ENCODE measurements at regions not wholly inside any gene's neighbourhood (a gene's known extent, or its start where the extent isn't known, plus 50 kb on each side); places are given as distances from the start of the nearest gene placed in this dataset.
"Not testable (repeated sequence)": the region's sequence is repeated elsewhere in the genome, so short reads cannot be mapped to it uniquely, and the experiment has no call there.

- DNase-seq = no peak
Measured at GRCh38 chr2:155502766-155503165, 804.3 kb downstream of the KCNJ3 start.

GRCh38 chr2:155498106-155498505 lies 799.6 kb downstream of the KCNJ3 start:
- no peak for DNase-seq

GRCh38 chr2:155494744-155495143 lies 796.2 kb downstream of the KCNJ3 start:
- no peak for DNase-seq

- DNase-seq = no peak
Measured at GRCh38 chr2:155485141-155485842, 786.8 kb downstream of the KCNJ3 start.

DNA sequence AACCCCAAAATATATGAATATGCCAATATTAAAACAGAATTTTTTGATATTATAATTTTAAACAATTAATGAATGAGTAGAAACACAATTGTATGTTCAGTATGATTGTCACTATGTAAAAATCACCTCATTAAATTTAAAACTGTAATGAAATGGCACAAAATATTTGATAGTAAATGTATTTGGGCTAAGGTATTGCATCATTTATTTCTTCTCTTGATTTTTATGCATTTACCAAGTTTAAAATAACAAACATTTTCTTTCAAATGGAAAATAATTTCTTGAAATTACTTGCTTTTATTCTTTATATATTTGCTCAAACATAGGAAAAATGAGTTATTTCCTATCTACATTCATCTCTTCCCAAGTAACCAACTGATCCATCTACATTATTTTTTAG lies 782.6 kb downstream of the KCNJ3 start:
- no peak for DNase-seq

DNA sequence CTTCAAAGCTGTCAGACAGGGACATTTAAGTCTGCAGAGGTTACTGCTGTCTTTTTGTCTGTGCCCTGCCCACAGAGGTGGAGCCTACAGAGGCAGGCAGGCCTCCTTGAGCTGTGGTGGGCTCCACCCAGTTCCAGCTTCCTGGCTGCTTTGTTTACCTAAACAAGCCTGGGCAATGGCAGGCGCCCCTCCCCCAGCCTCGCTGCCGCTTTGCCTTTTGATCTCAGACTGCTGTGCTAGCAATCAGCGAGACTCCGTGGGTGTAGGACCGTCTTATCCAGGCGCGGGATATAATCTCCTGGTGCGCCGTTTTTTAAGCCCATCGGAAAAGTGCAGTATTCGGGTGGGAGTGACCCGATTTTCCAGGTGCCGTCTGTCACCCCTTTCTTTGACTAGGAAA lies 773.5 kb downstream of the KCNJ3 start:
- not testable (repeated sequence) for DNase-seq

GRCh38 chr2:155456222-155456621 lies 757.7 kb downstream of the KCNJ3 start:
- DNase-seq = no peak

- DNase-seq = no peak
Measured at GRCh38 chr2:155442755-155443372, 744.4 kb downstream of the KCNJ3 start.

DNA sequence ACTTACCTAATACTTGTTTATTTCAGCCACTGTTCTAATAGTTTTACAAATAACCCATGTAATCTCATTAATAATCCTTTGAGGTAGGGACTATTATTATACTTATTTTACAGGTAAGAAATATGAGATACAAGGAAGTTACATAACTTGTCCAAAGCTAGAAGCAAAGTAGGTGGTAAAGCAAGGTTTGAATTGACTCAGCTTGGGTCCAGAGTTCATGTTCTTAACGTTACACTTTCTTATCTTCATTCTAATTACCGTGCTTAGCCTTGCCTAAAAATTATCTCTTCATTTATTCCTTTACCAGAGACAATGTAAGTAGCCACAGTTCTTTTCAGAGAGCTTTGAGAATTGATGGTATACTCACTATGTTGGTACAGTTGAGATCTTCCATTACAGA lies 743.6 kb downstream of the KCNJ3 start:
- no peak for DNase-seq

DNA sequence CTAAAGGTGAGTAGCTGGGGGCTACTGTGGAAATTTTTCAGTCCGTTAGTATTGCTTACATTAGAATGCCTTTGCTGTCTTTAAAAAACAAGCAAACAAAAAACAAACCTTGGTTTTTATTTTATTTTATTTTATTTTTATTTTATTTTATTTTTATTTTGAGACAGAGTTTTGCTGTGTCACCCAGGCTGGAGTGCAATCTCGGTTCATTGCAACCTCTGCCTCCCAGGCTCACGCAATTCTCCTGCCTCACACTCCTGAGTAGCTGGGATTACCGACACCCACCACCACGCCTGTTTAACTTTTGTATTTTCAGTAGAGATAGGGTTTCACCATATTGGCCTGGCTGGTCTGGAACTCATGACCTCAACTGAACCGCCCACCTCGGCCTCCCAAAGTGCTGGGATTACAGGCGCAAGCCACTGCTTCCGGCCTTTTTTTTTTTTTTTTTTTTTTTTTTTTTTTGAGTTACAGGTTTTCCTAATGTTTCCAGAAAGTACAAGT lies 732.6 kb downstream of the KCNJ3 start:
- no peak for DNase-seq

DNA sequence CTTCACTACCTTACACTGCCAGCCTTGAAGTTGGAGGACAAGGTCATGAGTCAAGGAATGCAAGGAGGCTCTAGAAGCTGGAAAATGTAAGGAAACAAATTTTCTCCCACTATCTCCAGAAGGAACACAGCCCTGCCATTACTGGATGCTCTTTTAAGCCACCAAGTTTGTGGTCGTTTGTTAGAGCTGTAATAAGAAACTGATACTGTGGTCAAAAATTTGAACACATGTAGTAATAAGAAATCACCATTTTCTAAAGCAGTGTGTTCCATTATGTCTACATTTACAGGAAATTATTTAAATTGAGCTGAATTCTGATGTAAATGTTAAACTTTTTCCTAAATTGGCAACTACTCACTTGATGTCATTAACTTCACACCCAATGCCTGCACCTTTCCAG lies 729.0 kb downstream of the KCNJ3 start:
- DNase-seq = no peak

DNA sequence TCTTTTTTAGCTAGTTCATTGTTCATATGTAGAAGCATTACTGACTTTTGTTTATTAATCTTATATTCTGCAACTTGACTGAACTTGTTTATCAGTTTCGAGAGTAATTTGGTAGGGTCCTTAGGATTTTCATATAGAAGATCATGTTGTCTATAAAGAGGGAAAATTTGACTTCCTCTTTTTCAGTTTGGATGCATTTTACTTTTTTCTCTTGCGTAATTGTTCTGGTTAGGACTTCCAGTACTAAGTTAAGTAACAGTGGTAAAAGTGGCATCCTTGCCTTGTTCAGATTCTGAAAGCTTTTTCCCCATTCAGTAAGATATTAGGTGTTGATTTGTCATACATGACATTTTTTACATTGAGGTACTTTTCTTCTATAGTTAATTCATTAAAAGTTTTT lies 726.0 kb downstream of the KCNJ3 start:
- DNase-seq = no peak

DNA sequence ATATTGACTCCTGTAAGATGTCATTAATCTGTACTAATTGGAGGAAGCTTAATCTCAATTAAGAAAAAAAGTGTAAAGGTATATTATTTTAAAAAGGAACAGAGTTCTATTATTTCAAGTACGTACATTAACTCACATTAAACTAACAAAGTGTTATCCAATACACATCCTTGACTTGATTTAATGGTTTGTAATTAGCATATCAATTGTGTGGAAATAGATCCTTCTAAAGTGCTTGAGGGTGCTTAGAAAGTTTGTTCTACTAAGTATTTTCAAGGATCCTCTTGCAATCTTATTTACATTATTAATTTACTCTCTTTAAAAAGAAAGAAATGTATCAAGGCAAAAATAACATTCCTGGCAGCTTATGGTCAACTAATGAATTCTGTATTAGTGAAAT lies 720.3 kb downstream of the KCNJ3 start:
- DNase-seq = no peak

- no peak for DNase-seq
Measured at GRCh38 chr2:155412598-155412997, 714.1 kb downstream of the KCNJ3 start.

GRCh38 chr2:155404433-155405002 lies 706.0 kb downstream of the KCNJ3 start:
- no peak for DNase-seq

- no peak for DNase-seq
Measured at GRCh38 chr2:155393406-155393805, 694.9 kb downstream of the KCNJ3 start.

- no peak for DNase-seq
Measured at GRCh38 chr2:155391613-155392130, 693.2 kb downstream of the KCNJ3 start.

DNA sequence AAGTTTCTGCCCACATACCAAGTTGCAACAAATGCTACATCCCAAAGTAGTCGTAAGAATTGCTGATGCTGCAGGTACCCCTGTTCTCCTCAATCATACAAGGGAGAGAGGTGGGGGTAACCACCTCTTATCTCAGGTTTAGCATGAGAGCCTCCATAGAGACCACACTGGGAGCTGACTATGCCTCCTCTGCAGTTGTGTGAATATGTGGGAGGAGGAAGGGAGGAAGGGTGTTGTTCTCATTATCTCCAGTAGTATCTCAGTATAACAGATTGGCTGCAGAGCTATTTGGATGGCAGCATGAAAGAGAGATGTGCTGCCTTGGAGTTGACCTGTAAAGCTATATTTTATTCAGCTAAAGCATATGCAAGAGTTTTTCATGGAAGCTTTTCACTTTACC lies 690.7 kb downstream of the KCNJ3 start:
- no peak for DNase-seq

DNA sequence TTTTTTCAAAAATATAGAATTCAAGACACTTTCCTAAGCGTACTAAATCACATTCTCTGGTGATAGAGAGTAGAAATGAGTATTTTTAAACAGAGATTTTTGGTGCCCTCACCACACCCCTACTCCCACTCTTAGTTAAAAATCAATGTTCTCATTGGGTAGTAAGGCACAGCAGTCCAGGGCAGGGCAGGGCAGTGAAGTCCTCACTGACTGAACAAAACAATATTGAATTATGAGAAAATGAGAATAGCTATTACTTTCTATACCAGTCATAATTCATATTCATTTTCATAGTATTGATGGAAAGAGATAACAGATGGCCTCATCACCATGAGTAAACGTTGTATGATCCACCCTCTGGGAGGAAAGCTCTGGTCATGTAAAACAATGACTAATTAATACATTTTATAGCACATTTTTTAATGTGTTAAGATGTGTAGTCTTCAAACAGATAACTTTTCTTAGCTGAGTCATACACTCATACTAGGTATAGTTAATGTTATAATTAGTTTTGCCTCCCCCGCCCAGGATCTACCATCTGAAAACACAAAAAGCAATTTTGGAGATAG lies 686.1 kb downstream of the KCNJ3 start:
- DNase-seq = no peak

- no peak for DNase-seq
Measured at GRCh38 chr2:155382776-155383175, 684.3 kb downstream of the KCNJ3 start.

DNA sequence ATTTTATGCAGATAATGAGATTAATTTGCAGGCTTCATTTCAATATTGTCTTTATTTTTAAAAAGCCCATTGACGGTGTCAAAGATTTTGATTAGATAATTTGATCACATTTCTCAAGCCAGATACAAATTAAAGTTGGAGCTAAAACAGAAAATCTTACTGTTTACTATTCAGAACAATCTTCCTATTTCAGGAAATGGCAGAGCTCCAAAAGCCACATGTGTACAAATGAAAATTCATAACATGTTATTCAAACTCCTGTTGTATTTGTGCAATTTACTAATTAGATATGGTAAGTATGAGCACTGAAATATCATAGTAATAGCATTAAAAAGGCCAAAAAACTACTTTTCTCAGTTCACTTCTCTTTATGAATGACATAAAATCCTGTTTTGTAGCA lies 682.9 kb downstream of the KCNJ3 start:
- DNase-seq = no peak

GRCh38 chr2:155379494-155379893 lies 681.0 kb downstream of the KCNJ3 start:
- no peak for DNase-seq

DNA sequence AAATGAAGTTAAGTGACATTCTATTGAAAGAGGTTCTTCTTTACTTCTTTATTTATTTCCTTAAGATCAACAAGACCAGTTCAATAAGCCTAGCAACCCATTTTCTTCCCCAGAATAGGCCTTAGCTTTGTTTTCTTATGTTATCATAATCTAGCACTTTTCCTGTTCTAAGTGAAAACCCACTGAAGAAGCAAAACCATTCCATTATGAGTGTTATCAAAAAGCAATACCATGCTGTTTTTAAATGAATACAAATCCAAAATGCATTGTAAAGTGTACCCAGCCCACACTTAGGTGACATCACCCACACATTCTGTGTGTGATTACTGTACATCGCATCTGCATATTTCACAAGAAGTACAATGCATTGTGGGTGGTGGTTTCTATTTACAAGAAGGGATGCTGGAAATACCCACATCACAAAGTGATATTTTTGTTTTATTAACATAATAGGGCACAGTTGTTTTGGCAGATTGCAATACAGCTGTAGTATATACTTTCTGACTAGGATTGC lies 679.5 kb downstream of the KCNJ3 start:
- no peak for DNase-seq

- no peak for DNase-seq
Measured at GRCh38 chr2:155377266-155377680, 678.8 kb downstream of the KCNJ3 start.
